Mesothelial cell of epicardium (in vitro differentiated cells): ENCODE measurements at regions not wholly inside any gene's neighbourhood (a gene's known extent, or its start where the extent isn't known, plus 50 kb on each side); places are given as distances from the start of the nearest gene placed in this dataset.

ENCODE experiments used
- DNase-seq, 2 experiments: peaks; one replicate each; pipeline ENCODE4 v3.0.0; 2021; ENCODE audit warnings: low spot score in 2 of 2; ENCODE audit not compliant: unreplicated experiment in 2 of 2
- H3K27ac Mint-ChIP-seq: 2 replicates; pipeline ENCODE4 v1.8.0; 2021; ENCODE audit warnings: mixed read lengths
- H3K27me3 Mint-ChIP-seq: 2 replicates; pipeline ENCODE4 v1.8.0; 2021; ENCODE audit warnings: low read depth, mixed read lengths
- H3K36me3 Mint-ChIP-seq: 2 replicates; pipeline ENCODE4 v1.8.0; 2021; ENCODE audit warnings: mixed read lengths
- H3K4me1 Mint-ChIP-seq: 2 replicates; pipeline ENCODE4 v1.8.0; 2021; ENCODE audit warnings: mixed read lengths
- H3K4me3 Mint-ChIP-seq: 2 replicates; pipeline ENCODE4 v1.8.0; 2021; ENCODE audit warnings: mild to moderate bottlenecking, moderate library complexity, mixed read lengths
- H3K9me3 Mint-ChIP-seq: 2 replicates; pipeline ENCODE4 v1.8.0; 2021; ENCODE audit warnings: mixed read lengths
- CTCF ChIP-seq: fragments of 200-600 bp; sonication (generic); IDR thresholded peaks from one replicate; pipeline ENCODE4 v1.5.0; 2021; ENCODE audit warnings: antibody characterized with exemption; ENCODE audit not compliant: unreplicated experiment

DNA sequence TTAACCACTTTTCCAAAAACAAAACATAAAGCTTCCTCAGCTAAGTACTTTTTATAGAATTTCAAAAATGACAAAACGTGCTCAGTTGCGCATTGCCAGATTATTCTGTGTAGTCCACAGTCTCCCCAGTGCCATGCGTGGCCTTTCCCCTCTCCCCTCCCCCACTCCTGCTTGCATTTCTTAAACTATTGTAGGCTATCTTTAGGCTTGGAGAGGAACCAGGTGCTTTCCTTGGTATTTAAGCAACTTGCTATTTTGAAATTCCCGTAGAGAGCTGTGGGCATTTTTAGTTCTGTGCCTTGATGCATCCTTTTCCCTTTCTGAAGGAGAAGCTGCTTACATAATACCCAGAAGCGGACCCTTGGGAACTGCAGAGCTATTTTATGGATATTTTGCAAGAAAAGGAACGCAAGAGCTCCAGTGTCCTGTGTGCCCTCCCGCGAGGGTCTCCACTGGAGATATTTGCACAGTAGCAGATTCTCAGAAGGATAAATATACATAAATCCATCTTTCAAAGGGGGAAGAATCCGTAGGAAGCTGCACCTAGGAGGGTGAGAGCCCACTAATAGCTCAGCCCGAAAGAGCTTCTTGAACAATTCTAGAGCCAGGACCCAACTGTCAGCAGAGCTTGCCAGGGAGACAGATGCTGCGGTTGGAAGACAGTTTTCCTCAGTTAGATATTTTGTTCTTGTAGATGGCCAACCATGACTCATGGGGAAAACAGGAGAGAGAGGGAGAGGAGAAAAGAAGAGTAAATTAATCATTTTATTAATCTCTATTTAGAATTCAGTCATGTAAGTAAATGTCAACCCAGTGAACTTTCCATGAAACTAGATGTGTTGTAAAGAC lies 1298.3 kb upstream of the WWC1 start:
- H3K27me3 Mint-ChIP-seq: no peaks in the 10 kb centered on the region
- DNase-seq: no peak
- H3K36me3 Mint-ChIP-seq: no peaks in the 10 kb centered on the region
- no peaks in the 10 kb centered on the region for H3K9me3 Mint-ChIP-seq
- peaks cover 16% of the 10 kb centered on the region for H3K4me1 Mint-ChIP-seq
- H3K27ac Mint-ChIP-seq: no peak overlapping the region
- TF ChIP-seq CTCF: no peak
- H3K4me3 Mint-ChIP-seq: no peak overlapping the region

DNA sequence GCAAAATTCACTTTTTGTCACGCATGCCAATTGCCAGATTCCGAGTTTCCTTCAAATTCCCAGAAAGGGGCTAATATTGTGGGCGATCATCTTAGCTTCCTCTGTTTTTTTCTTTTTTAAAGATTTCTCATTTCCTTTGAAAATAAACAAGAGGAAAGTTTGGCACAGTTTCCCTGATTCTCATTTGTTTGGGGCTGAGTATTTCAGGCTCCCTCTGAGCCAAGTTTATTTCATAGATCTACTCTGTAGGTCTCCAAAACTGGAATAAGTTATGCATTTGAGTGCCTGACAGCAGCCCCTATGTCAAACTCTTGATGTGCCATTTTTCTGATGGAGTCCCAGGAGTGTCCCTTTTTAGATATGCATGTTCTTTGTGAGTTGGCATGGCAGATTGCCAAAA lies 1297.2 kb upstream of the WWC1 start:
- no peak for TF ChIP-seq CTCF
- no peak for DNase-seq
- Mint-ChIP-seq H3K9me3 (peaks cover 1% of the 10 kb centered on the region), H3K4me1 (peaks cover 16% of the 10 kb centered on the region), H3K27me3 (no peaks in the 10 kb centered on the region), H3K4me3 (no peak overlapping the region), H3K36me3 (no peaks in the 10 kb centered on the region), H3K27ac (no peak overlapping the region)

- H3K9me3 Mint-ChIP-seq: peaks cover 4% of the 10 kb centered on the region
- DNase-seq: no peak
- no peaks in the 10 kb centered on the region for H3K36me3 Mint-ChIP-seq
- H3K4me3 Mint-ChIP-seq: no peak overlapping the region
- no peak for TF ChIP-seq CTCF
- H3K27ac Mint-ChIP-seq: no peak overlapping the region
- no peaks in the 10 kb centered on the region for H3K27me3 Mint-ChIP-seq
- H3K4me1 Mint-ChIP-seq: no peaks in the 10 kb centered on the region
Observed at GRCh38 chr5:167001246-167001645, 1290.2 kb upstream of the WWC1 start.

DNA sequence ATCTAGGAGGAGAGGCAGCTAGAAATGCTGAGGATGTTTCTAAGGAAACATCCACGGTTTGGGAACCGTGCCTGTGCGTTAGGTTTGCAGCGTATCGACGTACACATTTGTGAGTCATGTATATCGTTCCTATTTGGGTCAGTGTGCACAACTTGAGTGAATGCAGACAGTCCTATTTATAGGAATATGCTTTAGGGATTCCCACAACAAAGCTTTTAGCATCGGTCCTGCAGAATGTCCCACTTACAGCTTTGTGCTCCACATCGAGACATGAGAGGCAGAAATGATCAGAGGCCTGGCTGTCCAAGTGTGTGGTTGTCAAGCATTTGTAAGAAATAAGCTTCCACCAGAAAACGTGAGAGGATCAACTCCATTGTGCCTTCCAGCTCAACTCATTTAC lies 1282.7 kb upstream of the WWC1 start:
- Mint-ChIP-seq H3K4me3 (no peak overlapping the region), H3K27me3 (no peaks in the 10 kb centered on the region), H3K4me1 (peaks cover 17% of the 10 kb centered on the region), H3K9me3 (peaks cover 12% of the 10 kb centered on the region), H3K36me3 (peaks cover 5% of the 10 kb centered on the region), H3K27ac (no peak overlapping the region)
- no peak for DNase-seq
- no peak for TF ChIP-seq CTCF

- TF ChIP-seq CTCF: no peak
- no peaks in the 10 kb centered on the region for H3K27me3 Mint-ChIP-seq
- no peak for DNase-seq
- no peak overlapping the region for H3K4me3 Mint-ChIP-seq
- H3K9me3 Mint-ChIP-seq: peaks cover 13% of the 10 kb centered on the region
- peaks cover 25% of the 10 kb centered on the region for H3K4me1 Mint-ChIP-seq
- peaks cover 5% of the 10 kb centered on the region for H3K36me3 Mint-ChIP-seq
- H3K27ac Mint-ChIP-seq: no peak overlapping the region
Observed at GRCh38 chr5:167011196-167011595, 1280.2 kb upstream of the WWC1 start.
